ENCODE measurements at regions not wholly inside any gene's neighbourhood (a gene's known extent, or its start where the extent isn't known, plus 50 kb on each side); places are given as distances from the start of the nearest gene placed in this dataset.

- ChIA-PET CTCF (ENCODE audit: partially characterized antibody) (interaction anchor here (1.0 kb wide), 1 partner anchor 65 kb away, joined by 3 read pairs; no protein-coding TSS in a partner anchor), POLR2A (ENCODE audit: partially characterized antibody) (interaction anchor here (0.6 kb wide), 1 partner anchor 784 kb away, joined by 3 read pairs; no protein-coding TSS in a partner anchor)
- Histone ChIP-seq H3K4me2 (ENCODE audit: insufficient read depth in 1 of 2, low read depth in 2 of 2, low read length in 2 of 2) (no peak overlapping the region), H2AFZ (ENCODE audit: low read length) (no peak overlapping the region), H3K4ac (replicated peaks; ENCODE audit: insufficient read length, low read depth, low read length) (no peak overlapping the region), H4K5ac (ENCODE audit: insufficient read length, low read depth, low read length) (no peak overlapping the region), H3K36me3 (ENCODE audit: control insufficient read depth in 2 of 4, insufficient read depth in 4 of 4, low read length in 3 of 4) (no peaks in the 10 kb centered on the region), H3K9ac (replicated peaks in 1 of 4; ENCODE audit: extremely low read depth in 1 of 4, low read depth in 3 of 4, low read length in 3 of 4) (no peak overlapping the region), H3K23ac (ENCODE audit: insufficient read length) (no peak overlapping the region), H3K27ac (ENCODE audit: low read depth, low read length) (no peak overlapping the region), H3K4me1 (replicated peaks in 1 of 4; ENCODE audit: control insufficient read depth in 3 of 4, insufficient read depth in 4 of 4, low read length in 3 of 4) (peaks cover 5 to 12% (median 9%) of the 10 kb centered on the region in 4 experiments; a peak in 5 of 7 replicates), H2BK5ac (ENCODE audit: low read depth, low read length) (no peak overlapping the region), H2BK12ac (ENCODE audit: low read depth, low read length) (no peak overlapping the region), H3K18ac (ENCODE audit: extremely low read depth, low read length) (no peak overlapping the region), H2BK120ac (replicated peaks; ENCODE audit: low read depth, low read length) (no peak overlapping the region), H2AK5ac (ENCODE audit: low read depth, low read length) (no peak overlapping the region), H4K91ac (replicated peaks; ENCODE audit: insufficient read length, low read length) (no peak overlapping the region), H3K27me3 (replicated peaks in 1 of 4; ENCODE audit: control insufficient read depth in 3 of 4, extremely low read depth in 1 of 4, insufficient read depth in 3 of 4, low read length in 3 of 4) (peaks cover 0 to 7% (median under 1%) of the 10 kb centered on the region in 4 experiments; a peak in 4 of 7 replicates), H3K23me2 (ENCODE audit: low read depth, low read length) (no peaks in the 10 kb centered on the region; the same call in 1 of the 2 replicates), H3K79me2 (ENCODE audit: control insufficient read depth in 1 of 2, insufficient read depth in 2 of 2, low read length in 2 of 2) (no peaks in the 10 kb centered on the region), H2BK15ac (ENCODE audit: low read length) (no peak overlapping the region), H3K14ac (ENCODE audit: insufficient read length) (no peak overlapping the region), H4K8ac (ENCODE audit: extremely low read depth, insufficient read depth, low read length) (no peak overlapping the region), H3K9me3 (ENCODE audit: insufficient read depth in 2 of 2, low read depth in 1 of 2, low read length in 1 of 2) (no peaks in the 10 kb centered on the region), H3K79me1 (ENCODE audit: low read depth, low read length) (no peaks in the 10 kb centered on the region), H3K56ac (replicated peaks; ENCODE audit: insufficient read length, low read depth, low read length) (no peak overlapping the region), H4K20me1 (replicated peaks in 1 of 2; ENCODE audit: control insufficient read depth in 1 of 2, insufficient read depth in 2 of 2, low read length in 2 of 2) (no peaks in the 10 kb centered on the region), H2BK20ac (ENCODE audit: low read length) (no peak overlapping the region), H3K4me3 (ENCODE audit: extremely low read depth in 1 of 4, insufficient read depth in 2 of 4, low read depth in 3 of 4, low read length in 4 of 4) (no peak overlapping the region)
- 81% methylated on average over 6 of the region's 6 CpGs; no CpG with 5 or more reads in 1 of the 2 experiments for WGBS, 2 experiments (ENCODE audit: extremely low coverage in 1 of 2, insufficient coverage in 1 of 2, insufficient read length in 1 of 2, insufficient replicate concordance in 2 of 2, low coverage in 1 of 2, low lambda C conversion rate in 2 of 2, missing lambda C conversion rate in 1 of 2)
- FAIRE-seq (no peak), DNase-seq (ENCODE audit: low read depth in 1 of 2, low spot score in 2 of 2) (no peak)
- TF ChIP-seq EZH2 (IDR thresholded peaks at IDR 0.05; ENCODE audit: low read depth, low read length, severe bottlenecking) (no peak), MAX (IDR thresholded peaks at IDR 0.05) (no peak), EP300 (IDR thresholded peaks at IDR 0.05; ENCODE audit: borderline replicate concordance in 1 of 2, low read depth in 2 of 2, low read length in 2 of 2) (no peak), ZNF274 (IDR thresholded peaks at IDR 0.05; ENCODE audit: borderline replicate concordance, extremely low read depth, low read length) (no peak), SIN3A (conservative IDR thresholded peaks at IDR 0.05 in 1 of 2, IDR thresholded peaks at IDR 0.05 in 1 of 2; ENCODE audit: low read depth in 1 of 2, low read length in 2 of 2) (no peak), SP1 (IDR thresholded peaks at IDR 0.05; ENCODE audit: low read depth, low read length) (no peak)
These were observed 195.4 kb upstream of the MSX2 start for GRCh38 chr5:174528821-174529544.
